SKM-1 treated with dmso at 0.1 percent for 144 hours (cell line): ENCODE measurements at regions not wholly inside any gene's neighbourhood (a gene's known extent, or its start where the extent isn't known, plus 50 kb on each side); places are given as distances from the start of the nearest gene placed in this dataset.
"Not testable (repeated sequence)": the region's sequence is repeated elsewhere in the genome, so short reads cannot be mapped to it uniquely, and the experiment has no call there.

Experiments
- DNase-seq: peaks from one replicate; lab custom pipeline; 2025; ENCODE audit not compliant: unreplicated experiment; lab: John Stamatoyannopoulos, UW

GRCh38 chr3:137295336-137295735 is 337.6 kb downstream of the IL20RB start:
- DNase-seq: no peak

GRCh38 chr3:137296116-137296515 is 338.3 kb downstream of the IL20RB start:
- DNase-seq: no peak

- DNase-seq: no peak
Measured at GRCh38 chr3:137297770-137298169, 340.0 kb downstream of the IL20RB start.

GRCh38 chr3:137300703-137301102 is 342.9 kb downstream of the IL20RB start:
- no peak for DNase-seq

- no peak for DNase-seq
Measured at GRCh38 chr3:137304313-137305056, 346.7 kb downstream of the IL20RB start.

- DNase-seq: no peak
Measured at GRCh38 chr3:137324114-137324513, 366.3 kb downstream of the IL20RB start.

- DNase-seq: no peak
Measured at GRCh38 chr3:137325170-137325569, 367.4 kb downstream of the IL20RB start.

GRCh38 chr3:137325934-137326333 is 368.2 kb downstream of the IL20RB start:
- no peak for DNase-seq

GRCh38 chr3:137329594-137329993 is 371.8 kb downstream of the IL20RB start:
- DNase-seq: no peak

- no peak for DNase-seq
Measured at GRCh38 chr3:137330246-137330645, 372.5 kb downstream of the IL20RB start.

GRCh38 chr3:137332297-137332696 is 374.5 kb downstream of the IL20RB start:
- no peak for DNase-seq

GRCh38 chr3:137335478-137335877 is 377.7 kb downstream of the IL20RB start:
- DNase-seq: no peak

- not testable (repeated sequence) for DNase-seq
Measured at GRCh38 chr3:137338400-137338799, 380.6 kb downstream of the IL20RB start.

GRCh38 chr3:137343283-137343682 is 385.5 kb downstream of the IL20RB start:
- no peak for DNase-seq

GRCh38 chr3:137347132-137347531 is 389.3 kb downstream of the IL20RB start:
- no peak for DNase-seq

GRCh38 chr3:137347817-137348368 is 390.1 kb downstream of the IL20RB start:
- DNase-seq: no peak

- no peak for DNase-seq
Measured at GRCh38 chr3:137348936-137349335, 391.2 kb downstream of the IL20RB start.

- no peak for DNase-seq
Measured at GRCh38 chr3:137349557-137350348, 392.0 kb downstream of the IL20RB start.

- DNase-seq: no peak
Measured at GRCh38 chr3:137360531-137361201, 402.9 kb downstream of the IL20RB start.

- no peak for DNase-seq
Measured at GRCh38 chr3:137382005-137382594, 382.0 kb upstream of the SOX14 start.

- DNase-seq: no peak
Measured at GRCh38 chr3:137385922-137386321, 378.2 kb upstream of the SOX14 start.
